T-cell (primary cell): ENCODE measurements at regions not wholly inside any gene's neighbourhood (a gene's known extent, or its start where the extent isn't known, plus 50 kb on each side); places are given as distances from the start of the nearest gene placed in this dataset.

ENCODE experiments used
- ATAC-seq, 4 experiments: fragments of 200-7000 bp in 3 of 4; fragments of 150-1000 bp in 1 of 4; cut with Tn5 transposase; replicated peaks in 1 of 4; 1 replicate in 3 of 4; 2 replicates in 1 of 4; pipeline ENCODE4 v1.10.0; 2021; ENCODE audit warnings: moderate library complexity in 3 of 4, mild to moderate bottlenecking in 2 of 4, moderate number of reproducible peaks in 1 of 4
- CTCF ChIA-PET, 2 donors: fragments of 300-600 bp; sonication (Branson Sonifier 250); formaldehyde crosslinking; loops; one replicate each; lab custom pipeline; 2022; ENCODE audit warnings: antibody characterized with exemption in 2 of 2; lab: Charles Lee
- POLR2A ChIA-PET, 2 donors: fragments of 300-600 bp; sonication (Branson Sonifier 250); formaldehyde crosslinking; loops; one replicate each; lab custom pipeline; 2022; ENCODE audit warnings: antibody characterized with exemption in 2 of 2; lab: Charles Lee
- DNase-seq, 35 experiments: peaks; one replicate each; pipeline versions ENCODE4 v3.0.0 to v3.0.0-alpha.2; 2013 to 2023
- H3K27ac ChIP-seq: one replicate; pipeline ENCODE4 v1.5.1; 2013; ENCODE audit warnings: low read length
- H3K27me3 ChIP-seq, 2 experiments: replicated peaks in 1 of 2; 1 replicate in 1 of 2; 2 replicates in 1 of 2; pipeline versions ENCODE4 v1.6.1 to v1.7.0; 2013; ENCODE audit warnings: low read length in 1 of 2, mixed read lengths in 1 of 2; ENCODE audit not compliant: control insufficient read depth in 2 of 2, insufficient read depth in 2 of 2; ENCODE audit errors: extremely low read depth in 1 of 2
- H3K36me3 ChIP-seq, 2 donors: 1 replicate in 1 of 2; 2 replicates in 1 of 2; pipeline versions ENCODE4 v1.6.1 to v1.7.0; 2013; ENCODE audit warnings: low read length in 1 of 2; ENCODE audit not compliant: control insufficient read depth in 2 of 2, insufficient read depth in 1 of 2; ENCODE audit errors: extremely low read depth in 1 of 2
- H3K4me1 ChIP-seq, 2 experiments: 1 replicate in 1 of 2; 2 replicates in 1 of 2; pipeline versions ENCODE4 v1.6.1 to v1.7.0; 2013; ENCODE audit warnings: low read length in 2 of 2, mixed read lengths in 1 of 2; ENCODE audit not compliant: insufficient read depth in 2 of 2, control insufficient read depth in 1 of 2; ENCODE audit errors: extremely low read depth in 1 of 2
- H3K4me3 ChIP-seq, 2 donors: 1 replicate in 1 of 2; 2 replicates in 1 of 2; pipeline versions ENCODE4 v1.5.1 to v1.7.0; 2013; ENCODE audit warnings: mild to moderate bottlenecking in 2 of 2, low read length in 1 of 2, moderate library complexity in 1 of 2; ENCODE audit not compliant: control insufficient read depth in 1 of 2; ENCODE audit errors: extremely low read depth in 1 of 2
- H3K9me3 ChIP-seq: 2 replicates; pipeline ENCODE4 v1.7.0; 2013
- H3K27ac Mint-ChIP-seq, 2 donors: one replicate each; pipeline ENCODE4 v1.8.0; 2020 to 2021; ENCODE audit warnings: mild to moderate bottlenecking in 2 of 2, mixed read lengths in 2 of 2
- H3K27me3 Mint-ChIP-seq, 2 donors: one replicate each; pipeline ENCODE4 v1.8.0; 2021 to 2022; ENCODE audit warnings: mixed read lengths in 2 of 2
- H3K36me3 Mint-ChIP-seq: one replicate; pipeline ENCODE4 v1.8.0; 2021; ENCODE audit warnings: mixed read lengths
- H3K4me1 Mint-ChIP-seq, 3 donors: one replicate each; pipeline ENCODE4 v1.8.0; 2020 to 2022; ENCODE audit warnings: mixed read lengths in 3 of 3, mild to moderate bottlenecking in 1 of 3
- H3K4me3 Mint-ChIP-seq, 3 donors: one replicate each; pipeline ENCODE4 v1.8.0; 2020 to 2022; ENCODE audit warnings: mild to moderate bottlenecking in 3 of 3, mixed read lengths in 3 of 3, moderate library complexity in 3 of 3
- H3K9me3 Mint-ChIP-seq, 3 donors: one replicate each; pipeline ENCODE4 v1.8.0; 2020 to 2022; ENCODE audit warnings: mixed read lengths in 3 of 3
- WGBS: methylation state at CpG from one replicate; pipeline ENCODE4 v1.1.5; 2013; ENCODE audit warnings: missing lambda C conversion rate; ENCODE audit not compliant: insufficient coverage; 5-methylcytosine and 5-hydroxymethylcytosine counted together

GRCh38 chr1:208461680-208462079 is 217.5 kb upstream of the PLXNA2 start:
- no peak overlapping the region for H3K27ac ChIP-seq
- no peaks in the 10 kb centered on the region for H3K9me3 ChIP-seq
- ChIA-PET POLR2A (no interaction called here), CTCF (no interaction called here)
- Mint-ChIP-seq H3K9me3 (peaks cover 0 to 6% (median 0%) of the 10 kb centered on the region in 3 donors), H3K27me3 (peaks cover 3 to 11% of the 10 kb centered on the region in 2 donors), H3K4me1 (no peaks in the 10 kb centered on the region), H3K36me3 (no peaks in the 10 kb centered on the region), H3K4me3 (no peak overlapping the region), H3K27ac (no peak overlapping the region)
- no peak overlapping the region for H3K4me3 ChIP-seq
- ATAC-seq (no peak), DNase-seq (no peak)
- WGBS = no CpG with 5 or more reads among the region's 4 CpGs
- H3K27me3 ChIP-seq = no peaks in the 10 kb centered on the region
- no peaks in the 10 kb centered on the region for H3K4me1 ChIP-seq
- no peaks in the 10 kb centered on the region for H3K36me3 ChIP-seq

DNA sequence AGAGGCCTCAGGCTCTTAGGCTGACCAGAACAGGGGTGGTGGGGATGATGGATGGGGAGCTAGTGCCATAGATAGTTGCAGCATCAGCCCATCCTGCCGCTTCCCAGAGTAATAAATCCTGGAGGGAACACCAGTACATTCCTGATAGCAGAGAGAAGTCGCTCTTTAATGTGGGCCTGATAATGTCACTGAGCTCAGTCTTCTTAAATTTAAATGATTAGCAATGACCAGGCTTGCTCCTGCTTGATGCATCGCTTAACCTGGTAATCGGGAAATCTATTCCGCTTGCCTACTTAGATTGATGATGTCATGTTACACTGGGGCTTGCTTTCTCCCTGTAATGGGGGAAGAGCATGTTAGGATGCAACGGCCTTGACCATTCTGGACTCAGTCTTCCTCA is 218.6 kb upstream of the PLXNA2 start:
- no peaks in the 10 kb centered on the region for H3K36me3 Mint-ChIP-seq
- CTCF ChIA-PET = no interaction called here
- no peaks in the 10 kb centered on the region for H3K9me3 ChIP-seq
- DNase-seq (no peak), ATAC-seq (no peak)
- H3K4me3 Mint-ChIP-seq = no peak overlapping the region
- H3K27me3 Mint-ChIP-seq = peaks cover 9 to 20% of the 10 kb centered on the region in 2 donors
- H3K4me3 ChIP-seq = no peak overlapping the region
- H3K27ac Mint-ChIP-seq = no peak overlapping the region
- H3K36me3 ChIP-seq = no peaks in the 10 kb centered on the region
- H3K4me1 ChIP-seq = no peaks in the 10 kb centered on the region
- POLR2A ChIA-PET = no interaction called here
- H3K9me3 Mint-ChIP-seq = peaks cover 0 to 3% (median 0%) of the 10 kb centered on the region in 3 donors
- no peak overlapping the region for H3K27ac ChIP-seq
- no peaks in the 10 kb centered on the region for H3K4me1 Mint-ChIP-seq
- WGBS = 82% methylated on average over 6 of the region's 6 CpGs
- H3K27me3 ChIP-seq = no peaks in the 10 kb centered on the region

- Mint-ChIP-seq H3K27ac (no peak overlapping the region), H3K4me1 (no peaks in the 10 kb centered on the region), H3K9me3 (no peaks in the 10 kb centered on the region), H3K4me3 (no peak overlapping the region), H3K36me3 (no peaks in the 10 kb centered on the region), H3K27me3 (peaks cover 9 to 27% of the 10 kb centered on the region in 2 donors)
- DNase-seq (no peak), ATAC-seq (no peak)
- H3K27ac ChIP-seq = no peak overlapping the region
- ChIA-PET CTCF (no interaction called here), POLR2A (no interaction called here)
- H3K9me3 ChIP-seq = no peaks in the 10 kb centered on the region
- H3K4me1 ChIP-seq = no peaks in the 10 kb centered on the region
- H3K4me3 ChIP-seq = no peak overlapping the region
- no peaks in the 10 kb centered on the region for H3K36me3 ChIP-seq
- WGBS = no CpG with 5 or more reads among the region's 3 CpGs
- H3K27me3 ChIP-seq = no peaks in the 10 kb centered on the region
These were observed 221.1 kb upstream of the PLXNA2 start for GRCh38 chr1:208465266-208465665.

DNA sequence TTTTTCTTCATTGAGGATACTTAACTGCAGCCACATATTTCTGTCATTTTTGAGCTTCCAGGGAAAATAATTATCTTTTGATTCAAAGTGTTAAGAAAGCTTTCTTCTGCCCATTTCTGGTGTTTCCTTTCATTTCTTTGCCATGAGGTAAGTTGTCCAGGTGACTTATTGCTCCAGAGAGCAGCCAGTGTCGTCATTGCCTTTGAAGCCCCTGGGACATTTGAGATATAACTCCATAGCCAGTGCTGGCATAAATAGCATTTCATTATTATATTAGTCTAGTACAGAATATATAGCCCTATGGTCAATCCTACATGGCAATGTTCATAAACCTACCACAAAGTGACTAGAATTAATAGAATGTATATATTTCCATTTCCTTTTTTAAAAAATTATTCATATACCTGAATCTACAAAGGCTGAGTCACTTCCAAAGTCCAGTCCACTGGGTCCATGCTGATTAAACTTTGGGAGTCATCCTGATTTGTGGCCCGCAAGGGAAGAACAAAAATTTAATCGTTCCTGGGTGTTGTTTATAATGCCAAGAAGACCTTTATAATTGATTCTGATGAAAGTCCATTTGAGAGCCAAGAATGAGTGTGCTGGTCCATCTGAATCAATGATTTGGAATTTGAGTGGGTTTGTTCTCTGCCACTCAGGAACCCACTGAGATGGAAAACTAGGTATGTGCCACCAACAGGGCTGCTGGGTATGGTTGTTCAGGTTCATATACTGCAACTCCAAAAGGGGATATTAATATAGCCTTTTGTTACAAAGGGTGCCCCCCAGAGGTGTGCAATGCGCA is 221.8 kb upstream of the PLXNA2 start:
- H3K9me3 Mint-ChIP-seq = no peaks in the 10 kb centered on the region
- no peaks in the 10 kb centered on the region for H3K4me1 Mint-ChIP-seq
- no peaks in the 10 kb centered on the region for H3K36me3 Mint-ChIP-seq
- Histone ChIP-seq H3K27me3 (no peaks in the 10 kb centered on the region), H3K9me3 (no peaks in the 10 kb centered on the region), H3K4me1 (no peaks in the 10 kb centered on the region), H3K4me3 (no peak overlapping the region), H3K36me3 (no peaks in the 10 kb centered on the region), H3K27ac (no peak overlapping the region)
- 100% methylated on average over 2 of the region's 4 CpGs for WGBS
- ATAC-seq (no peak), DNase-seq (no peak)
- H3K4me3 Mint-ChIP-seq = no peak overlapping the region
- H3K27me3 Mint-ChIP-seq = peaks cover 9 to 26% of the 10 kb centered on the region in 2 donors
- ChIA-PET CTCF (interaction anchor here in 1 of 2 donors (1.1 kb wide), 1 partner anchor 31 kb away, joined by 5 read pairs; no protein-coding TSS in a partner anchor), POLR2A (no interaction called here)
- no peak overlapping the region for H3K27ac Mint-ChIP-seq

GRCh38 chr1:208467151-208467780 is 223.1 kb upstream of the PLXNA2 start:
- no peak for ATAC-seq
- no peaks in the 10 kb centered on the region for H3K9me3 ChIP-seq
- DNase-seq = no peak
- Mint-ChIP-seq H3K36me3 (no peaks in the 10 kb centered on the region), H3K4me3 (no peak overlapping the region), H3K27ac (no peak overlapping the region), H3K27me3 (peaks cover 9 to 23% of the 10 kb centered on the region in 2 donors), H3K9me3 (no peaks in the 10 kb centered on the region), H3K4me1 (no peaks in the 10 kb centered on the region)
- CTCF ChIA-PET = interaction anchor here in 1 of 2 donors (1.1 kb wide), 1 partner anchor 30 kb away, joined by 5 read pairs; no protein-coding TSS in a partner anchor
- H3K27ac ChIP-seq = no peak overlapping the region
- no peak overlapping the region for H3K4me3 ChIP-seq
- no peaks in the 10 kb centered on the region for H3K4me1 ChIP-seq
- H3K27me3 ChIP-seq = no peaks in the 10 kb centered on the region
- POLR2A ChIA-PET = no interaction called here
- WGBS = 76% methylated on average over 3 of the region's 7 CpGs
- no peaks in the 10 kb centered on the region for H3K36me3 ChIP-seq

DNA sequence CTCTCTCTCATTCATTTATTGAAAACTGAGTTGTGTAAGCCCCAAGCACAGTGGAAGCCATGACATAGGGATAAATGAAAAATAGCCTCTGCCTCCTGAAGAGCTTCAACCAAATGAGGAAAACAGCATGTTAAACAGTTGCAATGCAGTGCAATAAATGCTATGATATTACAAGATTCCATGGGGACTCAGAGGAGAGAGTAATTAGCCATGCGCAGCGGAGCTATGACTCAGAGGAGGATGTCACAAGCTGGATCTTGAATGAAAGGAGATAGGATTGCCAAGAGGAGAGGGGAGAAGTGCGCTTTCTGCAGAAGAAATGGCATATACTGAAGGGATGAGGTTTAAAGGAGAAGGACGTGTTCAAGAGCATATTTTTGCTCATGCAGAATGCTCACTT is 231.3 kb upstream of the PLXNA2 start:
- Histone ChIP-seq H3K36me3 (no peaks in the 10 kb centered on the region), H3K4me1 (no peaks in the 10 kb centered on the region), H3K9me3 (no peaks in the 10 kb centered on the region), H3K4me3 (no peak overlapping the region), H3K27me3 (no peaks in the 10 kb centered on the region), H3K27ac (no peak overlapping the region)
- Mint-ChIP-seq H3K27ac (no peak overlapping the region), H3K4me3 (no peak overlapping the region), H3K36me3 (no peaks in the 10 kb centered on the region), H3K27me3 (peaks cover 0 to 24% of the 10 kb centered on the region in 2 donors), H3K4me1 (no peaks in the 10 kb centered on the region), H3K9me3 (no peaks in the 10 kb centered on the region)
- no peak for DNase-seq
- no peak for ATAC-seq
- ChIA-PET POLR2A (no interaction called here), CTCF (no interaction called here)
- 94% methylated on average over 2 of the region's 4 CpGs for whole genome bisulfite sequencing
